ENCODE measurements at regions not wholly inside any gene's neighbourhood (a gene's known extent, or its start where the extent isn't known, plus 50 kb on each side); places are given as distances from the start of the nearest gene placed in this dataset.
"Not testable (repeated sequence)": the region's sequence is repeated elsewhere in the genome, so short reads cannot be mapped to it uniquely, and the experiment has no call there.

GRCh38 chr5:85628153-85628552 is 989.6 kb upstream of the COX7C start:
- no peaks in the 10 kb centered on the region for H3K27me3 Mint-ChIP-seq (ENCODE audit: low read depth)
- TF ChIP-seq, protein P1, sequence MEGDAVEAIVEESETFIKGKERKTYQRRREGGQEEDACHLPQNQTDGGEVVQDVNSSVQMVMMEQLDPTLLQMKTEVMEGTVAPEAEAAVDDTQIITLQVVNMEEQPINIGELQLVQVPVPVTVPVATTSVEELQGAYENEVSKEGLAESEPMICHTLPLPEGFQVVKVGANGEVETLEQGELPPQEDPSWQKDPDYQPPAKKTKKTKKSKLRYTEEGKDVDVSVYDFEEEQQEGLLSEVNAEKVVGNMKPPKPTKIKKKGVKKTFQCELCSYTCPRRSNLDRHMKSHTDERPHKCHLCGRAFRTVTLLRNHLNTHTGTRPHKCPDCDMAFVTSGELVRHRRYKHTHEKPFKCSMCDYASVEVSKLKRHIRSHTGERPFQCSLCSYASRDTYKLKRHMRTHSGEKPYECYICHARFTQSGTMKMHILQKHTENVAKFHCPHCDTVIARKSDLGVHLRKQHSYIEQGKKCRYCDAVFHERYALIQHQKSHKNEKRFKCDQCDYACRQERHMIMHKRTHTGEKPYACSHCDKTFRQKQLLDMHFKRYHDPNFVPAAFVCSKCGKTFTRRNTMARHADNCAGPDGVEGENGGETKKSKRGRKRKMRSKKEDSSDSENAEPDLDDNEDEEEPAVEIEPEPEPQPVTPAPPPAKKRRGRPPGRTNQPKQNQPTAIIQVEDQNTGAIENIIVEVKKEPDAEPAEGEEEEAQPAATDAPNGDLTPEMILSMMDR (IDR thresholded peaks at IDR 0.05; ENCODE audit: unreplicated experiment in 3 of 3): no peak
- no peaks in the 10 kb centered on the region for H3K9me3 Mint-ChIP-seq
- no peaks in the 10 kb centered on the region for H3K4me1 Mint-ChIP-seq
- no peaks in the 10 kb centered on the region for H3K36me3 Mint-ChIP-seq (ENCODE audit: low read depth)
- H3K27ac Mint-ChIP-seq: no peak overlapping the region
- H3K4me3 Mint-ChIP-seq: no peak overlapping the region

DNA sequence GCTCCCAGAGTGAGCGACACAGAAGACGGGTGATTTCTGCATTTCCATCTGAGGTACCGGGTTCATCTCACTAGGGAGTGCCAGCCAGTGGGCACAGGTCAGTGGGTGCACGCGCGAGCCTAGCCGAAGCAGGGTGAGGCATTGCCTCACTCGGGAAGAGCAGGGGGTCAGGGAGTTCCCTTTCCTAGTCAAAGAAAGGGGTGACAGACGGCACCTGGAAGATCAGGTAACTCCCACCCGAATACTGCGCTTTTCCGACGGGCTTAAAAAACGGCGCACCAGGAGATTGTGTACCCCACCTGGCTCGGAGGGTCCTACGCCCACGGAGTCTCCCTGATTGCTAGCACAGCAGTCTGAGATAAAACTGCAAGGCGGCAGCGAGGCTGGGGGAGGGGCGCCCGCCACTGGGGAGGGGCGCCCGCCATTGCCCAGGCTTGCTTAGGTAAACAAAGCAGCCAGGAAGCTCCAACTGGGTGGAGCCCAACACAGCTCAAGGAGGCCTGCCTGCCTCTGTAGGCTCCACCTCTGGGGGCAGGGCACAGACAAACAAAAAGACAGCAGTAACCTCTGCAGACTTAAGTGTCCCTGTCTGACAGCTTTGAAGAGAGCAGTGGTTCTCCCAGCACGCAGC is 979.1 kb upstream of the COX7C start:
- not testable (repeated sequence) for H3K4me3 Mint-ChIP-seq; H3K36me3 Mint-ChIP-seq (ENCODE audit: low read depth); H3K27me3 Mint-ChIP-seq (ENCODE audit: low read depth); H3K27ac Mint-ChIP-seq; H3K9me3 Mint-ChIP-seq; H3K4me1 Mint-ChIP-seq

- Mint-ChIP-seq H3K9me3 (no peaks in the 10 kb centered on the region), H3K4me3 (no peak overlapping the region), H3K4me1 (peaks cover 5% of the 10 kb centered on the region), H3K27me3 (ENCODE audit: low read depth) (no peaks in the 10 kb centered on the region), H3K27ac (no peak overlapping the region), H3K36me3 (ENCODE audit: low read depth) (no peaks in the 10 kb centered on the region)
- TF ChIP-seq, protein P1 (IDR thresholded peaks at IDR 0.05; ENCODE audit: unreplicated experiment in 3 of 3): no peak
Observed at GRCh38 chr5:85646036-85646435, 971.7 kb upstream of the COX7C start.

DNA sequence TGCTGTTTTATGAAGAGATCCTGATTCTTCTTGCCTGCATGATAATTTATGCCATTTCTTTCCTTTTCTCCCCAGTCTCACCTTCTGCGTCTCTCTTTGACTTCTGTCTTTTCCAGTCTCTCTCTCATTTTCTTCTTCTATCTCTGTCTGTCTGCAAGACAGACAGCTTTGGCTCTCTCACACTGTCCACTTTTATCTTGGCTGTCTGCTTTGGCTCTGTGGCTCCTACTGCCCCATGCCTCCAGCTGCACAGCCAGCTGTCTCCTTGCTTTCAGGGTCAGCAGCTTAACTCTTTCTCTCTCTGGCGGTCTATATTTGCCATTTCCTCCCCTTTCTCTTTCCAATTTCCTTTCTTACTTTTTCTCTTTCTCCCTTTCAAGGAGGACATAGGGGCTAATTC is 971.1 kb upstream of the COX7C start:
- no peak overlapping the region for H3K27ac Mint-ChIP-seq
- TF ChIP-seq, protein P1 (IDR thresholded peaks at IDR 0.05; ENCODE audit: unreplicated experiment in 3 of 3): no peak
- H3K36me3 Mint-ChIP-seq (ENCODE audit: low read depth): no peaks in the 10 kb centered on the region
- no peak overlapping the region for H3K4me3 Mint-ChIP-seq
- H3K4me1 Mint-ChIP-seq: peaks cover 5% of the 10 kb centered on the region
- H3K9me3 Mint-ChIP-seq: no peaks in the 10 kb centered on the region
- H3K27me3 Mint-ChIP-seq (ENCODE audit: low read depth): no peaks in the 10 kb centered on the region

GRCh38 chr5:85647349-85648127 is 970.2 kb upstream of the COX7C start:
- Mint-ChIP-seq H3K9me3 (no peaks in the 10 kb centered on the region), H3K27ac (no peak overlapping the region)
- TF ChIP-seq, protein P1 (IDR thresholded peaks at IDR 0.05; ENCODE audit: unreplicated experiment in 3 of 3): no peak

GRCh38 chr5:85648495-85648894 is 969.2 kb upstream of the COX7C start:
- TF ChIP-seq, protein P1 (IDR thresholded peaks at IDR 0.05; ENCODE audit: unreplicated experiment in 3 of 3): no peak
- no peaks in the 10 kb centered on the region for H3K27me3 Mint-ChIP-seq (ENCODE audit: low read depth)
- H3K4me1 Mint-ChIP-seq: peaks cover 5% of the 10 kb centered on the region
- no peak overlapping the region for H3K4me3 Mint-ChIP-seq
- H3K9me3 Mint-ChIP-seq: no peaks in the 10 kb centered on the region
- H3K36me3 Mint-ChIP-seq (ENCODE audit: low read depth): no peaks in the 10 kb centered on the region
- no peak overlapping the region for H3K27ac Mint-ChIP-seq

More at GRCh38 chr5:85647349-85648127, 970.2 kb upstream of the COX7C start:
- Mint-ChIP-seq H3K4me1 (peaks cover 5% of the 10 kb centered on the region), H3K36me3 (ENCODE audit: low read depth) (no peaks in the 10 kb centered on the region), H3K4me3 (no peak overlapping the region), H3K27me3 (ENCODE audit: low read depth) (no peaks in the 10 kb centered on the region)
